ENCODE measurements at regions not wholly inside any gene's neighbourhood (a gene's known extent, or its start where the extent isn't known, plus 50 kb on each side); places are given as distances from the start of the nearest gene placed in this dataset.

GRCh38 chr7:68433462-68434070 lies 1164.7 kb upstream of the AUTS2 start:
- H3F3A ChIP-seq (replicated peaks; ENCODE audit: low read depth), result no peaks in the 10 kb centered on the region
- Mint-ChIP-seq H3K4me1 (no peaks in the 10 kb centered on the region), H3K4me3 (no peak overlapping the region), H3K27me3 (ENCODE audit: insufficient read depth, low read depth, poor library complexity) (no peaks in the 10 kb centered on the region), H3K27ac (no peak overlapping the region), H3K36me3 (ENCODE audit: low read depth) (peaks cover 50% of the 10 kb centered on the region), H3K9me3 (peaks cover 98% of the 10 kb centered on the region)
- ATAC-seq, result no peak
- no peak for DNase-seq (ENCODE audit: low spot score)
- no peak overlapping the region for H3K4me3 ChIP-seq
- no peaks in the 10 kb centered on the region for H3K9me2 ChIP-seq (ENCODE audit: insufficient read depth)
- no peak overlapping the region for H3K4me2 ChIP-seq
- H2AFZ ChIP-seq, result no peak overlapping the region
- no peaks in the 10 kb centered on the region for H3K4me1 ChIP-seq (ENCODE audit: insufficient read depth)
- no peaks in the 10 kb centered on the region for H3K79me2 ChIP-seq (replicated peaks; ENCODE audit: insufficient read depth)
- no peaks in the 10 kb centered on the region for H4K20me1 ChIP-seq (replicated peaks; ENCODE audit: insufficient read depth)
- H3K27ac ChIP-seq (ENCODE audit: low read depth), result no peak overlapping the region
- no peaks in the 10 kb centered on the region for H3K27me3 ChIP-seq (ENCODE audit: insufficient read depth)
- H3K36me3 ChIP-seq (ENCODE audit: insufficient read depth), result 0 out of 2 replicates have a peak, but pooled peaks cover 4% of the 10 kb centered on the region
- TF ChIP-seq, protein P1, sequence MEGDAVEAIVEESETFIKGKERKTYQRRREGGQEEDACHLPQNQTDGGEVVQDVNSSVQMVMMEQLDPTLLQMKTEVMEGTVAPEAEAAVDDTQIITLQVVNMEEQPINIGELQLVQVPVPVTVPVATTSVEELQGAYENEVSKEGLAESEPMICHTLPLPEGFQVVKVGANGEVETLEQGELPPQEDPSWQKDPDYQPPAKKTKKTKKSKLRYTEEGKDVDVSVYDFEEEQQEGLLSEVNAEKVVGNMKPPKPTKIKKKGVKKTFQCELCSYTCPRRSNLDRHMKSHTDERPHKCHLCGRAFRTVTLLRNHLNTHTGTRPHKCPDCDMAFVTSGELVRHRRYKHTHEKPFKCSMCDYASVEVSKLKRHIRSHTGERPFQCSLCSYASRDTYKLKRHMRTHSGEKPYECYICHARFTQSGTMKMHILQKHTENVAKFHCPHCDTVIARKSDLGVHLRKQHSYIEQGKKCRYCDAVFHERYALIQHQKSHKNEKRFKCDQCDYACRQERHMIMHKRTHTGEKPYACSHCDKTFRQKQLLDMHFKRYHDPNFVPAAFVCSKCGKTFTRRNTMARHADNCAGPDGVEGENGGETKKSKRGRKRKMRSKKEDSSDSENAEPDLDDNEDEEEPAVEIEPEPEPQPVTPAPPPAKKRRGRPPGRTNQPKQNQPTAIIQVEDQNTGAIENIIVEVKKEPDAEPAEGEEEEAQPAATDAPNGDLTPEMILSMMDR (conservative IDR thresholded peaks at IDR 0.05; ENCODE audit: low read depth in 2 of 2), result no peak
- no peak for TF ChIP-seq ZNF331 (CRISPR knock-in tag; IDR thresholded peaks at IDR 0.05; ENCODE audit: low read depth)
- TF ChIP-seq EZH2 (IDR thresholded peaks at IDR 0.05; ENCODE audit: low read depth, unreplicated experiment), result no peak
- TF ChIP-seq REST (IDR thresholded peaks at IDR 0.05; ENCODE audit: unreplicated experiment), result no peak
- no peak for TF ChIP-seq NANOG (IDR thresholded peaks at IDR 0.05; ENCODE audit: borderline replicate concordance)

GRCh38 chr7:68434857-68435256 lies 1163.4 kb upstream of the AUTS2 start:
- peaks cover 46% of the 10 kb centered on the region for H3K36me3 Mint-ChIP-seq (ENCODE audit: low read depth)
- Histone ChIP-seq H3K79me2 (replicated peaks; ENCODE audit: insufficient read depth) (no peaks in the 10 kb centered on the region), H3K36me3 (ENCODE audit: insufficient read depth) (0 out of 2 replicates have a peak, but pooled peaks cover 4% of the 10 kb centered on the region), H4K20me1 (replicated peaks; ENCODE audit: insufficient read depth) (no peaks in the 10 kb centered on the region), H3F3A (replicated peaks; ENCODE audit: low read depth) (no peaks in the 10 kb centered on the region), H3K4me1 (ENCODE audit: insufficient read depth) (no peaks in the 10 kb centered on the region), H3K27ac (ENCODE audit: low read depth) (no peak overlapping the region), H3K9me2 (ENCODE audit: insufficient read depth) (no peaks in the 10 kb centered on the region), H3K4me2 (no peak overlapping the region), H2AFZ (no peak overlapping the region), H3K27me3 (ENCODE audit: insufficient read depth) (no peaks in the 10 kb centered on the region), H3K4me3 (no peak overlapping the region)
- no peaks in the 10 kb centered on the region for H3K4me1 Mint-ChIP-seq
- no peak overlapping the region for H3K27ac Mint-ChIP-seq
- H3K4me3 Mint-ChIP-seq, result no peak overlapping the region
- DNase-seq (ENCODE audit: low spot score) (no peak), ATAC-seq (no peak)
- H3K9me3 Mint-ChIP-seq, result peaks cover 96% of the 10 kb centered on the region
- H3K27me3 Mint-ChIP-seq (ENCODE audit: insufficient read depth, low read depth, poor library complexity), result no peaks in the 10 kb centered on the region
- TF ChIP-seq STAT1 (IDR thresholded peaks at IDR 0.05; ENCODE audit: unreplicated experiment) (no peak), ZNF331 (CRISPR knock-in tag; IDR thresholded peaks at IDR 0.05; ENCODE audit: low read depth) (no peak)
- TF ChIP-seq, protein P2, sequence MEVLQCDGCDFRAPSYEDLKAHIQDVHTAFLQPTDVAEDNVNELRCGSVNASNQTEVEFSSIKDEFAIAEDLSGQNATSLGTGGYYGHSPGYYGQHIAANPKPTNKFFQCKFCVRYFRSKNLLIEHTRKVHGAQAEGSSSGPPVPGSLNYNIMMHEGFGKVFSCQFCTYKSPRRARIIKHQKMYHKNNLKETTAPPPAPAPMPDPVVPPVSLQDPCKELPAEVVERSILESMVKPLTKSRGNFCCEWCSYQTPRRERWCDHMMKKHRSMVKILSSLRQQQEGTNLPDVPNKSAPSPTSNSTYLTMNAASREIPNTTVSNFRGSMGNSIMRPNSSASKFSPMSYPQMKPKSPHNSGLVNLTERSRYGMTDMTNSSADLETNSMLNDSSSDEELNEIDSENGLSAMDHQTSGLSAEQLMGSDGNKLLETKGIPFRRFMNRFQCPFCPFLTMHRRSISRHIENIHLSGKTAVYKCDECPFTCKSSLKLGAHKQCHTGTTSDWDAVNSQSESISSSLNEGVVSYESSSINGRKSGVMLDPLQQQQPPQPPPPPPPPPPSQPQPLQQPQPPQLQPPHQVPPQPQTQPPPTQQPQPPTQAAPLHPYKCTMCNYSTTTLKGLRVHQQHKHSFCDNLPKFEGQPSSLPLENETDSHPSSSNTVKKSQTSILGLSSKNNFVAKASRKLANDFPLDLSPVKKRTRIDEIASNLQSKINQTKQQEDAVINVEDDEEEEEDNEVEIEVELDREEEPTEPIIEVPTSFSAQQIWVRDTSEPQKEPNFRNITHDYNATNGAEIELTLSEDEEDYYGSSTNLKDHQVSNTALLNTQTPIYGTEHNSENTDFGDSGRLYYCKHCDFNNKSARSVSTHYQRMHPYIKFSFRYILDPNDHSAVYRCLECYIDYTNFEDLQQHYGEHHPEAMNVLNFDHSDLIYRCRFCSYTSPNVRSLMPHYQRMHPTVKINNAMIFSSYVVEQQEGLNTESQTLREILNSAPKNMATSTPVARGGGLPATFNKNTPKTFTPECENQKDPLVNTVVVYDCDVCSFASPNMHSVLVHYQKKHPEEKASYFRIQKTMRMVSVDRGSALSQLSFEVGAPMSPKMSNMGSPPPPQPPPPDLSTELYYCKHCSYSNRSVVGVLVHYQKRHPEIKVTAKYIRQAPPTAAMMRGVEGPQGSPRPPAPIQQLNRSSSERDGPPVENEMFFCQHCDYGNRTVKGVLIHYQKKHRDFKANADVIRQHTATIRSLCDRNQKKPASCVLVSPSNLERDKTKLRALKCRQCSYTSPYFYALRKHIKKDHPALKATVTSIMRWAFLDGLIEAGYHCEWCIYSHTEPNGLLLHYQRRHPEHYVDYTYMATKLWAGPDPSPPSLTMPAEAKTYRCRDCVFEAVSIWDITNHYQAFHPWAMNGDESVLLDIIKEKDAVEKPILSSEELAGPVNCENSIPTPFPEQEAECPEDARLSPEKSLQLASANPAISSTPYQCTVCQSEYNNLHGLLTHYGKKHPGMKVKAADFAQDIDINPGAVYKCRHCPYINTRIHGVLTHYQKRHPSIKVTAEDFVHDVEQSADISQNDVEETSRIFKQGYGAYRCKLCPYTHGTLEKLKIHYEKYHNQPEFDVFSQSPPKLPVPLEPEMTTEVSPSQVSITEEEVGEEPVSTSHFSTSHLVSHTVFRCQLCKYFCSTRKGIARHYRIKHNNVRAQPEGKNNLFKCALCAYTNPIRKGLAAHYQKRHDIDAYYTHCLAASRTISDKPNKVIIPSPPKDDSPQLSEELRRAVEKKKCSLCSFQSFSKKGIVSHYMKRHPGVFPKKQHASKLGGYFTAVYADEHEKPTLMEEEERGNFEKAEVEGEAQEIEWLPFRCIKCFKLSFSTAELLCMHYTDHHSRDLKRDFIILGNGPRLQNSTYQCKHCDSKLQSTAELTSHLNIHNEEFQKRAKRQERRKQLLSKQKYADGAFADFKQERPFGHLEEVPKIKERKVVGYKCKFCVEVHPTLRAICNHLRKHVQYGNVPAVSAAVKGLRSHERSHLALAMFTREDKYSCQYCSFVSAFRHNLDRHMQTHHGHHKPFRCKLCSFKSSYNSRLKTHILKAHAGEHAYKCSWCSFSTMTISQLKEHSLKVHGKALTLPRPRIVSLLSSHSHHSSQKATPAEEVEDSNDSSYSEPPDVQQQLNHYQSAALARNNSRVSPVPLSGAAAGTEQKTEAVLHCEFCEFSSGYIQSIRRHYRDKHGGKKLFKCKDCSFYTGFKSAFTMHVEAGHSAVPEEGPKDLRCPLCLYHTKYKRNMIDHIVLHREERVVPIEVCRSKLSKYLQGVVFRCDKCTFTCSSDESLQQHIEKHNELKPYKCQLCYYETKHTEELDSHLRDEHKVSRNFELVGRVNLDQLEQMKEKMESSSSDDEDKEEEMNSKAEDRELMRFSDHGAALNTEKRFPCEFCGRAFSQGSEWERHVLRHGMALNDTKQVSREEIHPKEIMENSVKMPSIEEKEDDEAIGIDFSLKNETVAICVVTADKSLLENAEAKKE (CRISPR knock-in tag; IDR thresholded peaks at IDR 0.05), result no peak
- TF ChIP-seq, protein P1 (conservative IDR thresholded peaks at IDR 0.05; ENCODE audit: low read depth in 2 of 2), result no peak
